ENCODE measurements at regions not wholly inside any gene's neighbourhood (a gene's known extent, or its start where the extent isn't known, plus 50 kb on each side); places are given as distances from the start of the nearest gene placed in this dataset.

DNA sequence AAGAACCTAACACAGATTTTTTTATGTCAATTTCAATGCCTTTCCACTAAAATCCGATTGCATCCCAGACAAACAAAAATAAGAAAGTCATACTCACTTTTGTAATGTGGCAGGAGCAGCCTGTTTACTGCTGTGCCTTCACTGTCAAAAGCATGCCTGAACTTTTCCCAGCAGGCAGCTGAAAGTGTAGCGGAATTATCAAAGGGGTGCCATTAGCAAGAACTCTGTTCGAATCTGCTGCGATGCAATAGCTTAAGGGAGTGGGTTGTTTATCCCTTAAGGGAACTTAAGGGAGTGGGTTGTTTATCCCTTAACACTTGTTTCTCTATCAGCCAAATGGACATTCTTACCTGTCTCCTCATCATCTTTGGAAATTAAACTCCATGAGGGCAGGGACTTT lies 243.5 kb downstream of the PAX3 start:
- TF ChIP-seq, protein P1, sequence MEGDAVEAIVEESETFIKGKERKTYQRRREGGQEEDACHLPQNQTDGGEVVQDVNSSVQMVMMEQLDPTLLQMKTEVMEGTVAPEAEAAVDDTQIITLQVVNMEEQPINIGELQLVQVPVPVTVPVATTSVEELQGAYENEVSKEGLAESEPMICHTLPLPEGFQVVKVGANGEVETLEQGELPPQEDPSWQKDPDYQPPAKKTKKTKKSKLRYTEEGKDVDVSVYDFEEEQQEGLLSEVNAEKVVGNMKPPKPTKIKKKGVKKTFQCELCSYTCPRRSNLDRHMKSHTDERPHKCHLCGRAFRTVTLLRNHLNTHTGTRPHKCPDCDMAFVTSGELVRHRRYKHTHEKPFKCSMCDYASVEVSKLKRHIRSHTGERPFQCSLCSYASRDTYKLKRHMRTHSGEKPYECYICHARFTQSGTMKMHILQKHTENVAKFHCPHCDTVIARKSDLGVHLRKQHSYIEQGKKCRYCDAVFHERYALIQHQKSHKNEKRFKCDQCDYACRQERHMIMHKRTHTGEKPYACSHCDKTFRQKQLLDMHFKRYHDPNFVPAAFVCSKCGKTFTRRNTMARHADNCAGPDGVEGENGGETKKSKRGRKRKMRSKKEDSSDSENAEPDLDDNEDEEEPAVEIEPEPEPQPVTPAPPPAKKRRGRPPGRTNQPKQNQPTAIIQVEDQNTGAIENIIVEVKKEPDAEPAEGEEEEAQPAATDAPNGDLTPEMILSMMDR (conservative IDR thresholded peaks at IDR 0.05; ENCODE audit: low read depth, low read length), result no peak
- no peak for TF ChIP-seq MAFK (IDR thresholded peaks at IDR 0.05; ENCODE audit: low read depth, low read length)
- TF ChIP-seq, protein P2, sequence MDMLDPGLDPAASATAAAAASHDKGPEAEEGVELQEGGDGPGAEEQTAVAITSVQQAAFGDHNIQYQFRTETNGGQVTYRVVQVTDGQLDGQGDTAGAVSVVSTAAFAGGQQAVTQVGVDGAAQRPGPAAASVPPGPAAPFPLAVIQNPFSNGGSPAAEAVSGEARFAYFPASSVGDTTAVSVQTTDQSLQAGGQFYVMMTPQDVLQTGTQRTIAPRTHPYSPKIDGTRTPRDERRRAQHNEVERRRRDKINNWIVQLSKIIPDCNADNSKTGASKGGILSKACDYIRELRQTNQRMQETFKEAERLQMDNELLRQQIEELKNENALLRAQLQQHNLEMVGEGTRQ (IDR thresholded peaks at IDR 0.05; ENCODE audit: low read depth, low read length), result no peak
